NCI-H2107 treated with DMSO at 0.1 percent for 48 hours (cell line): ENCODE measurements at regions not wholly inside any gene's neighbourhood (a gene's known extent, or its start where the extent isn't known, plus 50 kb on each side); places are given as distances from the start of the nearest gene placed in this dataset.
A peak's percentile ranks its signal among the peaks of the same experiment; 100 is the strongest.

Source experiments
- DNase-seq: peaks from one replicate; lab custom pipeline; 2025; ENCODE audit not compliant: unreplicated experiment; lab: John Stamatoyannopoulos, UW

DNA sequence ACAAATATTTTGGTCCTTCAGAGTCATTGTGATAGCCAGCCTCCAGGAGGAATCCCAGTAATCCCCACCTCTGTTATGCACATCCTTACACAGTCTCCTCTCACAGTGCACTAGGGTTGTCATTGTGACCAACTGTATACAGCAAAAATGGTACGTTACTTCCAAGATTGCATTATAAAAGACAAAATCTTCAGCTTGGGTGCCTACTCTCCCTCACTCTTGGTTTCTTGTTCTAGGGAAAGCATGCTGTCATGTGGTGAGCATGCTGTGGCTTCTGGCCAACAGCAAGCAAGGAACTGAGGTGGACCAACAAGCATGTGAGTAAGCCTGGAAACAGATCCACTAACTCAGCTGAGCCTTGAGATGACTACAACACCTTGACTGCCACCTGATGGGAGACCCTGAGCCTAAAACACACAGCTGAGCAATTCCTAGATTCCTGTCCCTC is 130.1 kb upstream of the DST start:
- DNase-seq: no peak

DNA sequence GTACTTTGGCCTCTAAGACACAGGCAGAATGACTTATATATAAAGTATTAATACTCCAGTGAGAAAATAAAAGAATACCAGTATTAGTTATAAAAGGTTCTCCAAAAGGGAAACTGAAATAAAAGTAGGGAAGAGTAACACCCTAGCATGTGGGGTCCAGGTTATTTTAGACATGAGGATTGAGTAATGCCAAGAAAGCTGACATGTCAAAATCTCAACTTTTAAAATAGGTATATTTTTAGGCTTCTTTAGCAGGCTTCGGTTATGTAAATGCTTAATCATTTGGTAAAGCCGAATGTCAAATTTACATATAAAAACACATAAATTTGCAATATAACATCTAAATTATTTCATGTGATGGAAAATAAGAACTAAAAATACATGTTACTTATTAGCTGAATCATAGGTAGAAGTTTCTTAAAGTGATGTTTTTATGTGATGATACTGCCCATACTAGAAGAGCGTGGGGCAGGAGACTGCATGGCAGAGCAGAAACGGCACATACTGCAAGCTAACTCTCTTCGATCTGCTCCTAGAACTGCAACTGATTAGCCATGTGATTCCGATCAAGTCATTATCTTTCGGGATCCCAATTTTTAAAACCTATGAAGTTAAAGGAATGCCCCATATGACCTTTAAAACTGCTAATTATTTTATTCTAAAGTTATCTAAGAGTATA is 129.4 kb upstream of the DST start:
- DNase-seq: no peak

DNA sequence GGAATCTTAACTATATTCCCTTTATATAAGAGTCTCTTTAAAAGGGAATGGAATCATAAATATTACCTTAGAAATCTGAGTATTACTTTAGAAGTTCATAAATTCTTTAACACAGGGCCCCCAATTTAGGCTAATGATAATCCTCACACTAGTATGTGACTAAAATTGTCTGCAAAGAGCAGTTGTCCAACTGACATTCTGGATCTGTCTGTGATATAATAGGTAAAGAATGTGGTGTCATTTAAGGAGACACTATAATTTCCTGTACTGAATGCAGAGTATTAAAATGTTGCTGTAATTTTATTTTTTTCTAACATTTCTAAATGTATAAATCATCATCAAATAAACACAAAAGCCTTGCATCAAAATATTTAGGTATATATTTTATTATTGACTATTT is 128.5 kb upstream of the DST start:
- no peak for DNase-seq

- no peak for DNase-seq
Measured at GRCh38 chr6:56770011-56770520, 127.4 kb upstream of the DST start.

- no peak for DNase-seq
Measured at GRCh38 chr6:56767892-56768531, 125.3 kb upstream of the DST start.

GRCh38 chr6:56767435-56767834 is 124.7 kb upstream of the DST start:
- no peak for DNase-seq

GRCh38 chr6:56766806-56767178 is 124.1 kb upstream of the DST start:
- DNase-seq: peak; percentile 50

DNA sequence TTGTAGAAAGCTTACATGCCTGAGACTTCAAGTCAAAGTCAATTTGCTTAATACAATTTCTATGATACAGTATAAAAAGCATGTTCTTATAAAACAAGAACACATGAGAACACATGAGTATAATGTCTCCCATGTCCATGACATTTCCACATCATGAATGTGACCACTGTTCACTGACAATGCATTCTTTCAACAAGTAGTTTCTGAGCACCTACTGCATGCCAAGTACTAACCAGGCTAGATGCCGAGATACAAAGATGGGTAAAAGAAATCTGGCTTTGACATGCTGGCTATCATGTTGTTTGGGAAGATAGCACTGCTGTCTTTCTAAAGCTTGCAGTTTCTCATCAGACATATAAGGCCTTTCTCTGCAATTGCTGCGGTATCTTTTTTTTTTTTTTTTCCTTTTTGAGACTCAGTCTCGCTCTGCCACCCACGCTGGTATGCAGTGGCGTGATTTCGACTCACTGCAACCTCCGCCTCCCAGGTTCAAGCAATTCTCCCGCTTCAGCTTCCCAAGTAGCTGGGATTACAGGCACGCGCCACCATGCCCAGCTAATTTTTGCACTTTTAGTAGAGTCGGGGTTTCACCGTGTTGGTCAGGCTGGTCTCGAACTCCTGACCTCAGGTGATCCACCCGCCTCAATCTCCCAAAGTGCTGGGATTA is 123.6 kb upstream of the DST start:
- DNase-seq: no peak

DNA sequence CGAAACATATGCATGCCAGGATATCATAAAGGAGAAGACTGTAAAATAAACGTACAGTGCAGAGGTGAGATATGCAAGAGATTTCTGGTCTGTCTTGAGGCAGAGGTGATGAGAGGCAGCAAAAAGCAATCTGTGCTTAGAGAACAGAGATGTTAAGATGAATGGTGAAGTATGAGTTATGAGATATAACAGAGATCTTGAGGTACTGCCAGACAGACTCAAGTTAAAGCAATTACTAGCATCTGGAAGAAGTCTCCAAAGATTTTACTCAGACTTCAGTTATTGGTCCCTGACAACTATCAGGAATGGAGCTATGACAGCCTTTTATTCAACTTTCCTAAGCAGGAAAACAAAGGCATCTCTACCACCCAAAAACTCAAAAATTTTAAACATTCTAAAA is 122.8 kb upstream of the DST start:
- no peak for DNase-seq

DNA sequence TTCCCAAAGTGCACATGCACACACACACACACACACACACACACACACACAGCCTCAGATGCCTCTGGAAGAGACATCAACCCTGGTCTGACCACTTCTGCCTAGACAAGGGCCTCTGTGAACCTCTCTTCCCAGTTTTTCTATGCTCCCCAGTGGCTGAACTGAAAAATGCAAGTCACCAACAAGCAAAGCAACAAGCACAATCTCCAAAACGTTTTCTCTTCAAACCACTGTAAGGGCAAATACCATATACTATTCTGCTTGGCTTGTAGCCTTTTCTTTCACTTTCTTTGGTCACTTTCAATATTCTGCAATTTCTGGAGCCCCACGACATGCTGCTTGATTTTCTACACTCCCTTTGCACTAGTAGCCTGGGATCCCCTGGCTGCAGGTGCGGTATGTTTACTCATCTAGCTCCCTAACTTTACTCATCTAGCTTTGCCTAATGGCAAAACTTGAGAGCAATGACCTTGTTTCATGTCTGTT is 121.4 kb upstream of the DST start:
- DNase-seq: no peak

DNA sequence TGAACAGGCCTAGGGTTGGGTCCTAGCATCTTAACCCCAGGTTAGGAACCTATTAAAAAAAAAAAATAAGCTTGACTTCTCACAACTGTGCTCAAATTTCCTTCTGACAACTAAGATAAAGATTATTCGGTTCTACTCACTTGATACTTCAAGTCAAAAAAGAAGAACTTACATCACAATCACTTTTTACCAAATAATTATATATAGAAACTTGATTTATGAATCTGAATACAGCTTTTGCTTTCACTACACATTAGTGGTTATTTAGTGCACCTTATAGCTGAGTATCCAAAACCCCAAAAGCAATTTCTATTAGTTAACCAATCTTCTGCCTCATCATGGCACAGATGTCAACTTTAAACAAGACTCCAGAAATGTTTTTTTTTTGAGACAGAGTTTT is 119.0 kb upstream of the DST start:
- no peak for DNase-seq

DNA sequence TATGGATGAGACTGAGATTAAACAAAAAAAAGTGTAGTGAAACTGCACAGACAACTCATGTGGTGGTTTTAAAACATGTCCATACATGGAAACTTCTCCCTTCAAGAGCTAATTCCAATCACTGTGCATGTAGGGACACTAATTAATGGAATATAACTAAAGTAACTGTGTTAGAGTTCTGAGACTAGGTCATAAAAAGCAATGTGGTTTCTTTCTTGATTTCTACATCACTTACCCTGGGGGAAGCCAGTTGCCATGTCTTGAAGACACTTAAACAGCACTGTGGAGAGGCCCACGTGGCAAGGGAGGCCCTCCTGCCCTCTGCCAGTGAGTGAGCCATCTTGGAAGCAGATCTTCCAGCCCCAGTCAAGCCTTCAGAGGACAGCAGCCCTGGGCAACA is 118.2 kb upstream of the DST start:
- no peak for DNase-seq

GRCh38 chr6:56759521-56759920 is 116.8 kb upstream of the DST start:
- no peak for DNase-seq

DNA sequence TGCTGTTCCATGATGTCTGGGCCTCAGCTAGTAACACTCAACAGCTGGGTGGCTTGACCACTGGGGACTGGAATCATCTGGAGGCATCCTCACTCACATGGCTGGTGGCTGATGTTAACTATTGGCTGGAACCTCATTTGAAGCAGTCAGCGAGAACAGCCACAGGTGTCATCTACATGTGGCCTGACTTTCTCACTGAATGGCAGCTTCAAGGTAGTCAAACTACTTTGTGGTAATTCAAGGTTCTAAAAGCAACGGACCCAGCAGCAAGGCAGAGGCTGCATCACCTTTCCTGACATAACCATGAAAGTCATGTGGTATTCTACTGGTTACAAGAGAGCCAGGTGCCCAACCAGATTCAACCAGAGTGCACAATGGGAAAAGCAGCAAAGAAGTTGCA is 115.9 kb upstream of the DST start:
- no peak for DNase-seq

GRCh38 chr6:56758120-56758519 is 115.4 kb upstream of the DST start:
- DNase-seq: no peak

GRCh38 chr6:56757588-56757984 is 114.9 kb upstream of the DST start:
- DNase-seq: no peak

GRCh38 chr6:56756791-56757587 is 114.3 kb upstream of the DST start:
- no peak for DNase-seq

GRCh38 chr6:56756219-56756789 is 113.6 kb upstream of the DST start:
- no peak for DNase-seq

DNA sequence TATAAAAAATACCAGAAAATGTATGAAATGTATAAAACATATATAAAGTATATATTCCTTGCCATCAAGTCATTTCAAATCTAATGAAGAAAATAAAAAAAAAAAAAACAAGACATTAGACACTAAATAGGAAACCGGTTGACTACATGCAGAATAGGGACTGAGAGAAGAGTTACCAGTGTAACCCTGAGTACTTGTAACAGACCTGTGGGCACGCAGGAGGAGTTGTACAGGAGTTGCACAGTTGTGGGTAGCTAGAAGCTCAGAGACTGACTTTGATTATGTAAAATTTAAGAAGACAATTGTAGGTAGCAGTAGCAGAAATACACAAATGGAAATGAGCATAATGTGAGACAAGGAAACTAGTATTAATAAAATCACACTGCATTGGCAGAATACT is 112.4 kb upstream of the DST start:
- DNase-seq: no peak

DNA sequence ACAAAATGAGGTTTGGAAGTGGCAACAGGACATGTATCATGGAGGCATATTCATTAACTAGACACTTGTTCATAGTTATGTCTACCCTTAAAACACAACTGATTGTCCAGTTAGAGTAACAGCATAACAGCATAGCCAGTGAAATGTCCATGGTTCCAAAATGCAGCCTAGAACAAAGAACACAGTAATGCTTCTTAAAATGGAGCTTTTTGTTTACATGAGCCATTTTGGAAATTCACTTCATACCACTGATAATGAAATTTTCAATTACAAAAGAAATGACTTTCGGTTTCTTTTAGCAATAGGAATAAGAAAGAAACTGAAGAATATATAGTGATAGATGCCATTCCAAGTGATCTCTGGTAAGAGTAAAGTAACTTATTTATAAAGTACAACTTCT is 111.1 kb upstream of the DST start:
- no peak for DNase-seq

DNA sequence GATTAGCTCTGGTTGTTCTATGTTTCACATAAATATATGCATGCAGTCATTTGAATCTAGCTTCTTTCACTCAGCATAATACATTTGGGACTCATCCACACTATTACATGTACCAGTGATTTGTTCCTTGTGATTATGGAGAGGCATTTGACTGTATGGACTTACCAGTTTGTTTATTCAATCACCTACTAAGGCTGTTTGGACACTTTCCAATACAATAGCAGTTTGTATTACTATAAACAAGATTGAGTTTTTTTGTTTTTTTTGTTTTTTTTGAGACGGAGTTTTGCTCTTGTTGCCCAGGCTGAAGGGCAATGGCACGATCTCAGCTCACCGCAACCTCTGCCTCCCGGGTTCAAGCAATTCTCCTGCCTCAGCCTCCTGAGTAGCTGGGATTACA is 109.8 kb upstream of the DST start:
- DNase-seq: no peak
